ENCODE measurements at regions not wholly inside any gene's neighbourhood (a gene's known extent, or its start where the extent isn't known, plus 50 kb on each side); places are given as distances from the start of the nearest gene placed in this dataset.

DNA sequence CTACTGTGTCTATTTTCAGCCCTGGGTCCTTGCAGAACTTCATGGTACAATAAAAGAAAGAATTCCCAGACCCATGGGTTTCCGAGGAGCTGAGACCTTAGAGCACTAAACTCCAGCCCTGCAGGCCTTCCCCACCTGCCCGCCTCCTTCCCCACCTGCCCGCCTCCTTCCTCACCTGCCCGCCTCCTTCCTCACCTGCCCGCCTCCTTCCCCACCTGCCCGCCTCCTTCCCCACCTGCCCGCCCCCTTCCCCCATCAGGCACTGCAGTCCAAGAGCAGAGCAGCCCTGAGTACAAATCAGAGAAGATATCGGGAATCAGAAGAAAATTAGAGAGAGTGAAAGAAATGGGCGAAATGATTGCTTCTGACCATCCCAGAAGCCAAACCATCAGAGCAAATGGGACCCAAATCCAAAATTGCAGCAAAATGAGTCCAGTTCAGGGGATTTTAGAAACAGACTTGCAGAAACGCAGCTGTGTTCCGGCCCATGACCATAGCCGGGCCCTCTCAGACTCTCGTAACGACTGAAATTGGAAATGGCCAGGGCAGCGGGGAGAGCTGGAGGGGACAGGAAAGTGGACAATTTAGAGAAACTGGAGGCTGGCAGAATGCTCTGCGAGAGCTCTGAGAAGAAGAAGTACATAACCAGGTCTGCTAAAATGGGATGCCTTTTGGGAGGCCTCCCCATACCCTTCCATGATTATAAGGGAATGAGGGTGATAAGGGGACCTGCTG is 568.4 kb downstream of the TCERG1L start:
- Histone ChIP-seq H3K4me3 (ENCODE audit: low read depth, low read length) (no peak overlapping the region), H3K27me3 (ENCODE audit: control insufficient read depth, insufficient read depth, low read length) (no peaks in the 10 kb centered on the region), H3K36me3 (ENCODE audit: control insufficient read depth, insufficient read depth, low read length) (no peaks in the 10 kb centered on the region)
- no peak for TF ChIP-seq CTCF (IDR thresholded peaks at IDR 0.05; ENCODE audit: insufficient read depth, low read length, poor library complexity, severe bottlenecking)
- DNase-seq (ENCODE audit: low read depth), result no peak

GRCh38 chr10:130743751-130744271 is 567.7 kb downstream of the TCERG1L start:
- H3K27me3 ChIP-seq (ENCODE audit: control insufficient read depth, insufficient read depth, low read length), result no peaks in the 10 kb centered on the region
- H3K4me3 ChIP-seq (ENCODE audit: low read depth, low read length), result no peak overlapping the region
- no peak for TF ChIP-seq CTCF (IDR thresholded peaks at IDR 0.05; ENCODE audit: insufficient read depth, low read length, poor library complexity, severe bottlenecking)
- no peaks in the 10 kb centered on the region for H3K36me3 ChIP-seq (ENCODE audit: control insufficient read depth, insufficient read depth, low read length)
- no peak for DNase-seq (ENCODE audit: low read depth)

GRCh38 chr10:130744631-130745030 is 566.9 kb downstream of the TCERG1L start:
- no peaks in the 10 kb centered on the region for H3K27me3 ChIP-seq (ENCODE audit: control insufficient read depth, insufficient read depth, low read length)
- no peak for DNase-seq (ENCODE audit: low read depth)
- no peaks in the 10 kb centered on the region for H3K36me3 ChIP-seq (ENCODE audit: control insufficient read depth, insufficient read depth, low read length)
- no peak overlapping the region for H3K4me3 ChIP-seq (ENCODE audit: low read depth, low read length)
- TF ChIP-seq CTCF (IDR thresholded peaks at IDR 0.05; ENCODE audit: insufficient read depth, low read length, poor library complexity, severe bottlenecking), result no peak

DNA sequence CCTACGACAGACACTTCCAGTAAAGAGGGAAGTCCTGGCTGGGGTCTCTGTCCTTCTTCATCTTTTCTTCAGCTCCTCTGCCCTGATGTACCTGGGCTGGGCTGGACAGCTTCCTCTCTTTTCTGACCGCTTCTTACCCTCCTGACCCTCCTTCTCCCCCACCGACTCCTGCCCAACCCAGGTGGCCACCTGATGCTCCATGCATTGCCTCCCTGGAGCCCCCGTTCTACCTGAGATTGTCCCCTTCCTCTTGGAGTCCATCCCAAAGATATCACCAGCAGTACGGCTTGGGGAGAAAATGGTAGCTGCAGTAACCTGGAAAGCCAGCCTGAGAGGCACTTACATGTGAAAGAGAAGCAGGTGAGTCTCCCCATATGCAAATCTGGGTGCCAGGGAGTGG is 566.3 kb downstream of the TCERG1L start:
- no peak for DNase-seq (ENCODE audit: low read depth)
- Histone ChIP-seq H3K4me3 (ENCODE audit: low read depth, low read length) (no peak overlapping the region), H3K36me3 (ENCODE audit: control insufficient read depth, insufficient read depth, low read length) (no peaks in the 10 kb centered on the region), H3K27me3 (ENCODE audit: control insufficient read depth, insufficient read depth, low read length) (no peaks in the 10 kb centered on the region)
- TF ChIP-seq CTCF (IDR thresholded peaks at IDR 0.05; ENCODE audit: insufficient read depth, low read length, poor library complexity, severe bottlenecking), result no peak

- no peak for TF ChIP-seq CTCF (IDR thresholded peaks at IDR 0.05; ENCODE audit: insufficient read depth, low read length, poor library complexity, severe bottlenecking)
- Histone ChIP-seq H3K27me3 (ENCODE audit: control insufficient read depth, insufficient read depth, low read length) (no peaks in the 10 kb centered on the region), H3K4me3 (ENCODE audit: low read depth, low read length) (no peak overlapping the region), H3K36me3 (ENCODE audit: control insufficient read depth, insufficient read depth, low read length) (no peaks in the 10 kb centered on the region)
- DNase-seq (ENCODE audit: low read depth), result no peak
Measured at GRCh38 chr10:130745821-130746220, 565.7 kb downstream of the TCERG1L start.

- H3K4me3 ChIP-seq (ENCODE audit: low read depth, low read length), result no peak overlapping the region
- TF ChIP-seq CTCF (IDR thresholded peaks at IDR 0.05; ENCODE audit: insufficient read depth, low read length, poor library complexity, severe bottlenecking), result no peak
- no peak for DNase-seq (ENCODE audit: low read depth)
Measured at GRCh38 chr10:130746311-130746710, 565.2 kb downstream of the TCERG1L start.

More at GRCh38 chr10:130746311-130746710, 565.2 kb downstream of the TCERG1L start:
- Histone ChIP-seq H3K36me3 (ENCODE audit: control insufficient read depth, insufficient read depth, low read length) (no peaks in the 10 kb centered on the region), H3K27me3 (ENCODE audit: control insufficient read depth, insufficient read depth, low read length) (no peaks in the 10 kb centered on the region)
